Thyroid gland (tissue), 4 donors: ENCODE measurements at regions not wholly inside any gene's neighbourhood (a gene's known extent, or its start where the extent isn't known, plus 50 kb on each side); places are given as distances from the start of the nearest gene placed in this dataset.
"Not testable (repeated sequence)": the region's sequence is repeated elsewhere in the genome, so short reads cannot be mapped to it uniquely, and the experiment has no call there.

Source experiments
- DNase-seq, 2 donors: peaks; one replicate each; pipeline ENCODE4 v3.0.0-alpha.2; 2019
- H3K27ac ChIP-seq, 3 donors: fragments of 200-600 bp; sonication (generic); 1 replicate in 2 of 3; 2 replicates in 1 of 3; pipeline ENCODE4 v1.5.1; 2016 to 2019; ENCODE audit warnings: mild to moderate bottlenecking in 1 of 3, moderate library complexity in 1 of 3
- H3K27me3 ChIP-seq: fragments of 200-600 bp; sonication (generic); one replicate; pipeline ENCODE4 v1.5.1; 2019
- H3K36me3 ChIP-seq, 2 donors: fragments of 200-600 bp; sonication (generic); one replicate each; pipeline ENCODE4 v1.5.1; 2016 to 2019
- H3K4me1 ChIP-seq, 2 donors: fragments of 200-600 bp; sonication (generic); one replicate each; pipeline ENCODE4 v1.5.1; 2017 to 2019
- H3K4me3 ChIP-seq, 3 donors: fragments of 200-600 bp; sonication (generic); replicated peaks in 1 of 3; 1 replicate in 2 of 3; 2 replicates in 1 of 3; pipeline ENCODE4 v1.5.1; 2016; ENCODE audit warnings: mild to moderate bottlenecking in 1 of 3
- H3K9me3 ChIP-seq: fragments of 200-600 bp; sonication (generic); one replicate; pipeline ENCODE4 v1.5.1; 2017
- CTCF ChIP-seq, 6 experiments: fragments of 200-600 bp in 3 of 6; fragments of 450-650 bp in 3 of 6; sonication (generic) in 3 of 6; IDR thresholded peaks; one replicate each; pipeline ENCODE4 v1.5.1; 2016 to 2019; ENCODE audit warnings: antibody characterized with exemption in 6 of 6, mild to moderate bottlenecking in 2 of 6, inconsistent platforms in 1 of 6, moderate library complexity in 1 of 6
- POLR2A ChIP-seq, 2 donors: fragments of 450-650 bp; IDR thresholded peaks; one replicate each; pipeline ENCODE4 v1.6.1; 2017; ENCODE audit warnings: antibody characterized with exemption in 2 of 2, mild to moderate bottlenecking in 2 of 2, moderate library complexity in 1 of 2
- WGBS, 2 donors: methylation state at CpG; one replicate each; pipeline ENCODE4 v1.1.5; 2017; 5-methylcytosine and 5-hydroxymethylcytosine counted together
- intact Hi-C: fragments of 100-400 bp; cut with DNase I; formaldehyde crosslinking; loops from one replicate; pipeline ENCODE4 v1.15.1; 2023

GRCh38 chr5:103866169-103866568 is 303.6 kb upstream of the NUDT12 start:
- no peaks in the 10 kb centered on the region for H3K27me3 ChIP-seq
- DNase-seq: no peak

GRCh38 chr5:103862398-103862797 is 299.8 kb upstream of the NUDT12 start:
- intact Hi-C loops: no loop called here

More at GRCh38 chr5:103866169-103866568, 303.6 kb upstream of the NUDT12 start:
- TF ChIP-seq POLR2A (IDR thresholded peaks at IDR 0.05): no peak
- no peak for TF ChIP-seq CTCF (IDR thresholded peaks at IDR 0.05)
- 88 to 96% methylated on average over 1 of the region's 1 CpG for WGBS, 2 donors
- H3K4me3 ChIP-seq: no peak overlapping the region
- H3K27ac ChIP-seq: no peak overlapping the region
- H3K4me1 ChIP-seq: no peaks in the 10 kb centered on the region
- intact Hi-C loops: no loop called here
- H3K36me3 ChIP-seq: no peaks in the 10 kb centered on the region
- H3K9me3 ChIP-seq: no peaks in the 10 kb centered on the region

DNA sequence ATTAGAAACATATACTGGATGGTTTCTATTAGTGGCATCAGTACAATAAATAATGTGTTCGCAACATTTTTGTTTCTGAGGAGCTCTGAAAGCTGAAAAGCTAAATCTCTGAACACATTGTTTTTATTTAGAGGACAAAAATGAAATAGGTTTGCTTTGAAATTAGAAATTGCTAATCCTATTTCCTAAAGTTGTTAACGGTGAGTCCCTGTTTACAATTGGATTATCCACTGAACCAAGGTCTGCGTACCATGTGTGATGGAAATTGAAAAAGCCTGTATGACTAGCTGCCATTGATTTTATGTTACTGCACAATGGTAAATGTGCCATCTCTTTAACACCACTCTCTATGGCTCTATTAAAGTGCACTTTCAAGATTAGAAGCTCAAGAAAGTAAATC is 297.7 kb upstream of the NUDT12 start:
- H3K27ac ChIP-seq: no peak overlapping the region
- no peaks in the 10 kb centered on the region for H3K36me3 ChIP-seq
- no peak for TF ChIP-seq CTCF (IDR thresholded peaks at IDR 0.05)
- no peak for TF ChIP-seq POLR2A (IDR thresholded peaks at IDR 0.05)
- intact Hi-C loops: no loop called here
- 85 to 90% methylated on average over 3 of the region's 3 CpGs for WGBS, 2 donors
- H3K9me3 ChIP-seq: no peaks in the 10 kb centered on the region
- no peak overlapping the region for H3K4me3 ChIP-seq
- H3K4me1 ChIP-seq: no peaks in the 10 kb centered on the region
- DNase-seq: no peak
- no peaks in the 10 kb centered on the region for H3K27me3 ChIP-seq

More at GRCh38 chr5:103862398-103862797, 299.8 kb upstream of the NUDT12 start:
- no peak for DNase-seq
- Histone ChIP-seq H3K27ac (no peak overlapping the region), H3K36me3 (no peaks in the 10 kb centered on the region), H3K4me3 (no peak overlapping the region), H3K9me3 (no peaks in the 10 kb centered on the region), H3K4me1 (no peaks in the 10 kb centered on the region), H3K27me3 (no peaks in the 10 kb centered on the region)
- WGBS, 2 donors: 48 to 73% methylated on average over 3 of the region's 3 CpGs
- TF ChIP-seq CTCF (IDR thresholded peaks at IDR 0.05) (no peak), POLR2A (IDR thresholded peaks at IDR 0.05) (no peak)

GRCh38 chr5:103858367-103858766 is 295.8 kb upstream of the NUDT12 start:
- H3K36me3 ChIP-seq, H3K27me3 ChIP-seq, intact Hi-C loops, H3K4me3 ChIP-seq, DNase-seq, H3K27ac ChIP-seq, H3K4me1 ChIP-seq, H3K9me3 ChIP-seq: not testable (repeated sequence)
- 90 to 97% methylated on average over 3 of the region's 3 CpGs for WGBS, 2 donors

DNA sequence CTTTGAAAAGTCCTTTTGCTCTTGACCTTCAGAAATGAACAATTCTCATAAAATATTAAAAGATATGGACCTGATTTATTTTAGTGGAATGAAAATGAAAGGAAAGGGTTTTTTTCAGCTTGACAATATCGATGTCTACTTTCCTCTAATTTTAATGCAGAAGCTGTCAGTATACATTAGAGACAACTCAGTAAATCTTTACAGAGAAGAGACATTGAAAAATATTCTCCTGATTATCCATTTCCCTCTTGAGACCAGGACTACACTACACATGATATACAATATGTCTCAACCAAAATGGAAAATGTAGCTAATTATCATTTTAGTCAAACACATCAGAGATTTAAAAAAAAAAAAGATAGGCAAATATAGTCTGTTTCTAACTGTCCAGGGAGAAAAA is 288.5 kb upstream of the NUDT12 start:
- H3K9me3 ChIP-seq: no peaks in the 10 kb centered on the region
- TF ChIP-seq CTCF (IDR thresholded peaks at IDR 0.05) (no peak), POLR2A (IDR thresholded peaks at IDR 0.05) (no peak)
- intact Hi-C loops: no loop called here
- no peak overlapping the region for H3K27ac ChIP-seq
- no peak for DNase-seq
- H3K4me1 ChIP-seq: peaks cover 0 to 13% of the 10 kb centered on the region in 2 donors
- no peak overlapping the region for H3K4me3 ChIP-seq
- no peaks in the 10 kb centered on the region for H3K27me3 ChIP-seq
- no peaks in the 10 kb centered on the region for H3K36me3 ChIP-seq
- WGBS, 2 donors: 79 to 84% methylated on average over 1 of the region's 1 CpG

GRCh38 chr5:103849934-103850333 is 287.3 kb upstream of the NUDT12 start:
- TF ChIP-seq CTCF (IDR thresholded peaks at IDR 0.05): no peak
- no peak for TF ChIP-seq POLR2A (IDR thresholded peaks at IDR 0.05)
- WGBS, 2 donors: 82 to 93% methylated on average over 3 of the region's 3 CpGs
- Histone ChIP-seq H3K9me3 (no peaks in the 10 kb centered on the region), H3K36me3 (no peaks in the 10 kb centered on the region), H3K4me3 (no peak overlapping the region), H3K27me3 (no peaks in the 10 kb centered on the region), H3K4me1 (peaks cover 0 to 13% of the 10 kb centered on the region in 2 donors), H3K27ac (no peak overlapping the region)
- DNase-seq: no peak
- intact Hi-C loops: no loop called here
